H1 (cell line): ENCODE measurements at regions not wholly inside any gene's neighbourhood (a gene's known extent, or its start where the extent isn't known, plus 50 kb on each side); places are given as distances from the start of the nearest gene placed in this dataset.

Experiments used
- CTCF ChIA-PET: fragments of 300-600 bp; sonication (Branson Sonifier 250); formaldehyde crosslinking; loops from one replicate; lab custom pipeline; 2021; ENCODE audit not compliant: partially characterized antibody; lab: Charles Lee
- POLR2A ChIA-PET: fragments of 300-600 bp; sonication (Branson Sonifier 250); formaldehyde crosslinking; loops from one replicate; lab custom pipeline; 2021; ENCODE audit warnings: inconsistent platforms; ENCODE audit not compliant: partially characterized antibody; lab: Charles Lee
- DNase-seq, 2 experiments: peaks; one replicate each; pipeline versions ENCODE4 v3.0.0 to v3.0.0-alpha.2; 2010 to 2022; ENCODE audit warnings: low spot score in 2 of 2, low read depth in 1 of 2, mixed read lengths in 1 of 2
- FAIRE-seq: peaks from 2 replicates; lab custom pipeline; 2011; peaks lifted over from hg19 to GRCh38; lab: Jason Lieb, UNC
- H2AFZ ChIP-seq: 2 replicates; pipeline ENCODE4 v1.8.1; 2012; ENCODE audit warnings: low read length, inconsistent platforms
- H2AK5ac ChIP-seq: 2 replicates; pipeline ENCODE4 v1.6.1; 2013; ENCODE audit warnings: low read depth, low read length
- H2BK120ac ChIP-seq: replicated peaks from 2 replicates; pipeline ENCODE3; 2013; ENCODE audit warnings: low read depth, low read length, inconsistent platforms
- H2BK12ac ChIP-seq: 2 replicates; pipeline ENCODE4 v1.6.1; 2013; ENCODE audit warnings: low read depth, low read length
- H2BK15ac ChIP-seq: 2 replicates; pipeline ENCODE4 v1.6.1; 2013; ENCODE audit warnings: low read length
- H2BK20ac ChIP-seq: 2 replicates; pipeline ENCODE4 v1.6.1; 2013; ENCODE audit warnings: low read length
- H2BK5ac ChIP-seq: 2 replicates; pipeline ENCODE4 v1.6.1; 2013; ENCODE audit warnings: low read depth, low read length
- H3K14ac ChIP-seq: 2 replicates; pipeline ENCODE4 v1.6.1; 2013; ENCODE audit warnings: inconsistent platforms; ENCODE audit not compliant: insufficient read length
- H3K18ac ChIP-seq: 2 replicates; pipeline ENCODE4 v1.6.1; 2013; ENCODE audit warnings: low read length; ENCODE audit errors: extremely low read depth
- H3K23ac ChIP-seq: 2 replicates; pipeline ENCODE4 v1.6.1; 2013; ENCODE audit warnings: inconsistent platforms; ENCODE audit not compliant: insufficient read length
- H3K23me2 ChIP-seq: 2 replicates; pipeline ENCODE4 v1.6.1; 2013; ENCODE audit warnings: low read depth, low read length
- H3K27ac ChIP-seq: 2 replicates; pipeline ENCODE4 v1.6.1; 2011; ENCODE audit warnings: low read depth, low read length, inconsistent platforms
- H3K27me3 ChIP-seq, 4 experiments: replicated peaks in 1 of 4; 1 replicate in 1 of 4; 2 replicates in 3 of 4; pipeline versions ENCODE4 v1.6.1 to v1.8.1; 2011 to 2013; ENCODE audit warnings: low read length in 3 of 4, mild to moderate bottlenecking in 3 of 4, inconsistent platforms in 2 of 4, mixed read lengths in 2 of 4, moderate library complexity in 1 of 4; ENCODE audit not compliant: control insufficient read depth in 3 of 4, insufficient read depth in 3 of 4; ENCODE audit errors: extremely low read depth in 1 of 4
- H3K36me3 ChIP-seq, 4 experiments: 2 replicates each; pipeline versions ENCODE4 v1.6.1 to v1.8.1; 2011 to 2013; ENCODE audit warnings: mild to moderate bottlenecking in 4 of 4, low read length in 3 of 4, moderate library complexity in 2 of 4, control low read depth in 1 of 4, inconsistent platforms in 1 of 4; ENCODE audit not compliant: insufficient read depth in 4 of 4, control insufficient read depth in 2 of 4
- H3K4ac ChIP-seq: replicated peaks from 2 replicates; pipeline ENCODE3; 2013; ENCODE audit warnings: low read length, low read depth, mixed read lengths, inconsistent platforms; ENCODE audit not compliant: insufficient read length
- H3K4me1 ChIP-seq, 4 experiments: replicated peaks in 1 of 4; 1 replicate in 1 of 4; 2 replicates in 3 of 4; pipeline versions ENCODE4 v1.6.1 to v1.8.1; 2011 to 2013; ENCODE audit warnings: low read length in 3 of 4, inconsistent platforms in 2 of 4, mixed read lengths in 1 of 4; ENCODE audit not compliant: insufficient read depth in 4 of 4, control insufficient read depth in 3 of 4
- H3K4me2 ChIP-seq, 2 experiments: 2 replicates each; pipeline versions ENCODE4 v1.6.1 to v1.8.1; 2011 to 2013; ENCODE audit warnings: low read depth in 2 of 2, low read length in 2 of 2, control low read depth in 1 of 2, inconsistent platforms in 1 of 2, mild to moderate bottlenecking in 1 of 2; ENCODE audit not compliant: insufficient read depth in 1 of 2
- H3K4me3 ChIP-seq, 4 experiments: fragments of 200-600, 300-600 bp in 1 of 4; sonication (generic), shearing (Covaris generic), sonication (Bioruptor Twin) in 1 of 4; 2 replicates each; pipeline versions ENCODE4 v1.5.1 to v1.8.1; 2011 to 2016; ENCODE audit warnings: low read length in 4 of 4, low read depth in 3 of 4, control low read depth in 2 of 4, inconsistent platforms in 2 of 4, mild to moderate bottlenecking in 2 of 4, mixed read lengths in 1 of 4, moderate library complexity in 1 of 4; ENCODE audit not compliant: insufficient read depth in 2 of 4; ENCODE audit errors: extremely low read depth in 1 of 4
- H3K56ac ChIP-seq: replicated peaks from 2 replicates; pipeline ENCODE3; 2013; ENCODE audit warnings: low read depth, mild to moderate bottlenecking, mixed read lengths, low read length, inconsistent platforms; ENCODE audit not compliant: insufficient read length
- H3K79me1 ChIP-seq: 2 replicates; pipeline ENCODE4 v1.6.1; 2013; ENCODE audit warnings: low read depth, low read length, control low read depth
- H3K79me2 ChIP-seq, 2 experiments: 2 replicates each; pipeline versions ENCODE4 v1.6.1 to v1.8.1; 2012 to 2013; ENCODE audit warnings: low read length in 2 of 2, mild to moderate bottlenecking in 2 of 2, inconsistent platforms in 1 of 2; ENCODE audit not compliant: insufficient read depth in 2 of 2, control insufficient read depth in 1 of 2
- H3K9ac ChIP-seq, 4 experiments: replicated peaks in 1 of 4; 1 replicate in 1 of 4; 2 replicates in 3 of 4; pipeline versions ENCODE4 v1.6.1 to v1.8.1; 2011 to 2013; ENCODE audit warnings: low read depth in 3 of 4, low read length in 3 of 4, control low read depth in 2 of 4, mild to moderate bottlenecking in 2 of 4, moderate library complexity in 2 of 4, inconsistent platforms in 1 of 4; ENCODE audit errors: extremely low read depth in 1 of 4
- H3K9me3 ChIP-seq, 2 experiments: 2 replicates each; pipeline versions ENCODE4 v1.6.1 to v1.8.1; 2012 to 2013; ENCODE audit warnings: mild to moderate bottlenecking in 2 of 2, moderate library complexity in 2 of 2, control low read depth in 1 of 2, inconsistent platforms in 1 of 2, low read depth in 1 of 2, low read length in 1 of 2, mixed read lengths in 1 of 2; ENCODE audit not compliant: insufficient read depth in 2 of 2
- H4K20me1 ChIP-seq, 2 experiments: replicated peaks in 1 of 2; 2 replicates each; pipeline versions ENCODE3 to v1.8.1; 2011 to 2013; ENCODE audit warnings: inconsistent platforms in 2 of 2, low read length in 2 of 2, mild to moderate bottlenecking in 1 of 2; ENCODE audit not compliant: insufficient read depth in 2 of 2, control insufficient read depth in 1 of 2
- H4K5ac ChIP-seq: 2 replicates; pipeline ENCODE4 v1.6.1; 2013; ENCODE audit warnings: low read length, low read depth, mixed read lengths, inconsistent platforms; ENCODE audit not compliant: insufficient read length
- H4K8ac ChIP-seq: 2 replicates; pipeline ENCODE4 v1.8.0; 2013; ENCODE audit warnings: mild to moderate bottlenecking, moderate library complexity, low read length, inconsistent platforms; ENCODE audit not compliant: insufficient read depth; ENCODE audit errors: extremely low read depth
- H4K91ac ChIP-seq: replicated peaks from 2 replicates; pipeline ENCODE3; 2013; ENCODE audit warnings: low read length, mixed read lengths, inconsistent platforms; ENCODE audit not compliant: insufficient read length
- EP300 ChIP-seq, 2 experiments: IDR thresholded peaks; 1 replicate in 1 of 2; 2 replicates in 1 of 2; pipeline ENCODE4 v1.6.1; 2011 to 2012; ENCODE audit warnings: low read depth in 2 of 2, low read length in 2 of 2, mild to moderate bottlenecking in 2 of 2, borderline replicate concordance in 1 of 2, inconsistent platforms in 1 of 2, moderate library complexity in 1 of 2
- GABPA ChIP-seq: IDR thresholded peaks from 2 replicates; pipeline ENCODE4 v1.6.1; 2011; ENCODE audit warnings: mild to moderate bottlenecking, low read length, moderate library complexity, borderline replicate concordance; ENCODE audit not compliant: insufficient read depth
- HDAC2 ChIP-seq, 2 experiments: fragments of 300-600 bp in 1 of 2; sonication (generic) in 1 of 2; IDR thresholded peaks; 2 replicates each; pipeline ENCODE4 v1.6.1; 2011 to 2012; ENCODE audit warnings: low read depth in 2 of 2, low read length in 2 of 2, mild to moderate bottlenecking in 2 of 2, moderate library complexity in 2 of 2, borderline replicate concordance in 1 of 2, inconsistent platforms in 1 of 2
- TEAD4 ChIP-seq: IDR thresholded peaks from 2 replicates; pipeline ENCODE4 v1.6.1; 2012; ENCODE audit warnings: low read depth, low read length, inconsistent platforms, mixed read lengths
- WGBS, 2 experiments: shearing (Covaris generic) in 1 of 2; methylation state at CpG; one replicate each; pipeline versions ENCODE4 v1.1.6 to v1.1.7; 2013 to 2015; ENCODE audit warnings: low lambda C conversion rate in 2 of 2, mixed read lengths in 2 of 2, inconsistent platforms in 1 of 2, low coverage in 1 of 2, missing lambda C conversion rate in 1 of 2; ENCODE audit not compliant: insufficient replicate concordance in 2 of 2, insufficient coverage in 1 of 2, insufficient read length in 1 of 2; ENCODE audit errors: extremely low coverage in 1 of 2, missing lambda C conversion rate in 1 of 2; 5-methylcytosine and 5-hydroxymethylcytosine counted together

DNA sequence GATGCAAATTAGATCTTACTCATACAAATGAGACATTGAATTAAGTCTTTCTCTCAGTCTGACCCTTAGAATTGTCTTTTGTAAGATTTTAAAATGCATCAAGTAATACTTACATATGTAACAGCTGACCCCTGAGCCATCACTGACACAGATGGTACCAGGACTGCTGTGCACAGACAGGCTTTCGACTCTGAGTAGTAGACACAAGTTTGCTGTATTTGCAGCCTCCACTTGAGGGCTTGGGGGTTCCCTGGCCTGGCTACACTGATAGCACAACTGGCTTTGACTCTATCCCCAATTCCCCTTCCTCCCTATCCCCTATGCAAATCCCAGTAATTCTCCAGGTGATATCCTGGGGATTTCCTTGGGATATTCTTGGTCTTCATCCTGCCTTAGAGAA lies 200.7 kb downstream of the RPIA start:
- CTCF ChIA-PET = no interaction called here
- Histone ChIP-seq H2BK5ac (no peak overlapping the region), H3K9me3 (no peaks in the 10 kb centered on the region), H2AK5ac (no peak overlapping the region), H2BK20ac (no peak overlapping the region), H3K56ac (no peak overlapping the region), H4K8ac (no peak overlapping the region), H3K79me2 (no peaks in the 10 kb centered on the region), H3K23me2 (no peaks in the 10 kb centered on the region), H3K4me2 (no peak overlapping the region), H4K5ac (no peak overlapping the region), H3K18ac (no peak overlapping the region), H2BK15ac (no peak overlapping the region), H2BK120ac (no peak overlapping the region), H3K4me1 (no peaks in the 10 kb centered on the region), H3K14ac (no peak overlapping the region), H3K9ac (no peak overlapping the region), H3K4ac (no peak overlapping the region), H3K4me3 (no peak overlapping the region), H2AFZ (no peak overlapping the region), H3K27me3 (no peaks in the 10 kb centered on the region), H4K91ac (no peak overlapping the region), H3K23ac (no peak overlapping the region), H4K20me1 (no peaks in the 10 kb centered on the region), H3K79me1 (no peaks in the 10 kb centered on the region), H3K36me3 (no peaks in the 10 kb centered on the region), H2BK12ac (no peak overlapping the region), H3K27ac (no peak overlapping the region)
- WGBS, 2 experiments = 94% methylated on average over 1 of the region's 1 CpG; no CpG with 5 or more reads in 1 of the 2 experiments
- FAIRE-seq (peak; percentile 7), DNase-seq (no peak)
- POLR2A ChIA-PET = no interaction called here
- TF ChIP-seq TEAD4 = no peak
- no peak for TF ChIP-seq GABPA
- TF ChIP-seq EP300 (IDR thresholded peaks at IDR 0.05; ENCODE audit: borderline replicate concordance in 1 of 2, low read depth in 2 of 2, low read length in 2 of 2) = no peak
- TF ChIP-seq HDAC2 (IDR thresholded peaks at IDR 0.05; ENCODE audit: borderline replicate concordance in 1 of 2, low read depth in 2 of 2, low read length in 2 of 2) = no peak
